ENCODE measurements at regions not wholly inside any gene's neighbourhood (a gene's known extent, or its start where the extent isn't known, plus 50 kb on each side); places are given as distances from the start of the nearest gene placed in this dataset.
"Not testable (repeated sequence)": the region's sequence is repeated elsewhere in the genome, so short reads cannot be mapped to it uniquely, and the experiment has no call there.

- not testable (repeated sequence) for H4K8ac ChIP-seq (ENCODE audit: low read depth in 2 of 2, low read length in 2 of 2)
These were observed 1085.7 kb downstream of the TYW1 start for GRCh38 chr7:68082066-68082960.

DNA sequence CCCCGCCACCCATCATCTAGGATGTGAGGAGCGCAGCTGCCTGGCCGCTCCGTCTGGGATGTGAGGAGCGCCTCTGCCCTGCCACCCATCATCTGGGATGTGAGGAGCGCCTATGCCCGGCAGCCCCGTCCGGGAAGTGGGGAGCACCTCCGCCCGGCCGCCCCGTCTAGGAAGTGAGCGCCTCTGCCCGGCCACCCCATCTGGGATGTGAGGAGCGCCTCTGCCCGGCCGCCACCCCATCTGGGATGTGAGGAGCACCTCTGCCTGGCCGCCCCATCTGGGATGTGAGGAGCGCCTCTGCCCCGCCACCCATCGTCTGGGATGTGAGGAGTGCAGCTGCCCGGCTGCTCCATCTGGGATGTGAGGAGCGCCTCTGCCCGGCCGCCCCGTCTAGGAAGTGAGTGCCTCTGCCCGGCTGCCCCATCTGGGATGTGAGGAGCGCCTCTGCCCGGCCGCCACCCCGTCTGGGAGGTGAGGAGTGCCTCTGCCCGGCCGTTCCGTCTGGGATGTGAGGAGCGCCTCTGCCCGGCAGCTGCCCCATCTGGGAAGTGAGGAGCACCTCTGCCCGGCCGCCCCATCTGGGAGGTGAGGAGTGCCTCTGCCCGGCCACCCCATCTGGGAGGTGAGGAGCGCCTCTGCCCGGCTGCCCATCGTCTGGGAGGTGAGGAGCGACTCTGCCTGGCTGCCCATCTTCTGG, 1086.5 kb downstream of the TYW1 start:
- H3K79me1 ChIP-seq (ENCODE audit: low read depth in 1 of 2, low read length in 2 of 2); H2BK20ac ChIP-seq (ENCODE audit: low read depth, low read length); H3K56ac ChIP-seq (ENCODE audit: extremely low read depth, insufficient read depth, low read length); H3K9me1 ChIP-seq (ENCODE audit: insufficient read depth, low read length); POLR2A ChIA-PET (ENCODE audit: unreplicated experiment); intact Hi-C loops (cut with micrococcal nuclease); BruUV-seq (replicated peaks); in situ Hi-C loops (cut with MboI; ENCODE audit: low sequenced_read_pairs); ATAC-seq (ENCODE audit: low read depth); H2BK15ac ChIP-seq (ENCODE audit: low read depth, low read length); H3K9ac ChIP-seq (ENCODE audit: low read depth, low read length); H2AK5ac ChIP-seq (ENCODE audit: low read depth, low read length); dilution Hi-C loops (cut with HindIII; ENCODE audit: low sequenced_read_pairs, unreplicated experiment); H3K4me3 ChIP-seq (ENCODE audit: insufficient read depth, low read depth, low read length); H3K18ac ChIP-seq (ENCODE audit: low read depth, low read length); H3K14ac ChIP-seq (replicated peaks; ENCODE audit: low read depth, low read length); H2AK9ac ChIP-seq (replicated peaks; ENCODE audit: low read depth, low read length, poor library complexity); H4K91ac ChIP-seq (ENCODE audit: insufficient read depth, low read depth, low read length); H3K27me3 ChIP-seq (ENCODE audit: control insufficient read depth, insufficient read depth, low read length); H2AFZ ChIP-seq (replicated peaks; ENCODE audit: low read length, poor library complexity); H3K4me2 ChIP-seq (ENCODE audit: low read depth, low read length); H4K5ac ChIP-seq (ENCODE audit: low read depth, low read length); H2BK120ac ChIP-seq (ENCODE audit: low read depth, low read length); H3K23ac ChIP-seq (ENCODE audit: low read depth, low read length); H4K20me1 ChIP-seq (ENCODE audit: insufficient read depth, low read length); H3K27ac ChIP-seq (ENCODE audit: insufficient read depth, low read length); H2BK5ac ChIP-seq (ENCODE audit: low read depth, low read length, poor library complexity, severe bottlenecking); DNase-seq; CTCF ChIA-PET; H4K8ac ChIP-seq (ENCODE audit: low read depth in 2 of 2, low read length in 2 of 2); H3K4me1 ChIP-seq (ENCODE audit: control insufficient read depth, insufficient read depth, low read length); H3K36me3 ChIP-seq (ENCODE audit: control insufficient read depth, insufficient read depth, low read length); H3K4ac ChIP-seq (ENCODE audit: low read depth, low read length): not testable (repeated sequence)
- H3K9me3 ChIP-seq (ENCODE audit: control insufficient read depth, insufficient read depth, low read length), result peaks cover 16% of the 10 kb centered on the region
- 79% methylated on average over 5 of the region's 44 CpGs; no CpG with 5 or more reads in 1 of the 2 experiments for WGBS, 2 experiments (ENCODE audit: extremely low coverage in 2 of 2, insufficient read length in 1 of 2)

More at GRCh38 chr7:68082066-68082960, 1085.7 kb downstream of the TYW1 start:
- H2AK9ac ChIP-seq (replicated peaks; ENCODE audit: low read depth, low read length, poor library complexity); BruUV-seq (replicated peaks); dilution Hi-C loops (cut with HindIII; ENCODE audit: low sequenced_read_pairs, unreplicated experiment); H2BK5ac ChIP-seq (ENCODE audit: low read depth, low read length, poor library complexity, severe bottlenecking); H3K4me2 ChIP-seq (ENCODE audit: low read depth, low read length); DNase-seq; H2BK20ac ChIP-seq (ENCODE audit: low read depth, low read length); H4K5ac ChIP-seq (ENCODE audit: low read depth, low read length); H3K9me1 ChIP-seq (ENCODE audit: insufficient read depth, low read length); H2AK5ac ChIP-seq (ENCODE audit: low read depth, low read length); H3K4me1 ChIP-seq (ENCODE audit: control insufficient read depth, insufficient read depth, low read length); intact Hi-C loops (cut with micrococcal nuclease); H3K18ac ChIP-seq (ENCODE audit: low read depth, low read length); H3K36me3 ChIP-seq (ENCODE audit: control insufficient read depth, insufficient read depth, low read length); H3K9ac ChIP-seq (ENCODE audit: low read depth, low read length); H3K4me3 ChIP-seq (ENCODE audit: insufficient read depth, low read depth, low read length); ATAC-seq (ENCODE audit: low read depth); H3K27ac ChIP-seq (ENCODE audit: insufficient read depth, low read length); H4K91ac ChIP-seq (ENCODE audit: insufficient read depth, low read depth, low read length); H2AFZ ChIP-seq (replicated peaks; ENCODE audit: low read length, poor library complexity); H4K20me1 ChIP-seq (ENCODE audit: insufficient read depth, low read length); H3K27me3 ChIP-seq (ENCODE audit: control insufficient read depth, insufficient read depth, low read length); H3K4ac ChIP-seq (ENCODE audit: low read depth, low read length); H3K56ac ChIP-seq (ENCODE audit: extremely low read depth, insufficient read depth, low read length); POLR2A ChIA-PET (ENCODE audit: unreplicated experiment); H3K79me1 ChIP-seq (ENCODE audit: low read depth in 1 of 2, low read length in 2 of 2); in situ Hi-C loops (cut with MboI; ENCODE audit: low sequenced_read_pairs); CTCF ChIA-PET; H2BK15ac ChIP-seq (ENCODE audit: low read depth, low read length); H2BK120ac ChIP-seq (ENCODE audit: low read depth, low read length); H3K14ac ChIP-seq (replicated peaks; ENCODE audit: low read depth, low read length); H3K23ac ChIP-seq (ENCODE audit: low read depth, low read length): not testable (repeated sequence)
- peaks cover 16% of the 10 kb centered on the region for H3K9me3 ChIP-seq (ENCODE audit: control insufficient read depth, insufficient read depth, low read length)
- WGBS, 2 experiments (ENCODE audit: extremely low coverage in 2 of 2, insufficient read length in 1 of 2), result 89% methylated on average over 5 of the region's 54 CpGs; no CpG with 5 or more reads in 1 of the 2 experiments

Measured in IMR-90 (cell line).